ENCODE measurements at regions not wholly inside any gene's neighbourhood (a gene's known extent, or its start where the extent isn't known, plus 50 kb on each side); places are given as distances from the start of the nearest gene placed in this dataset.
"Not testable (repeated sequence)": the region's sequence is repeated elsewhere in the genome, so short reads cannot be mapped to it uniquely, and the experiment has no call there.

GRCh38 chr2:40043641-40044040, 264.6 kb upstream of the THUMPD2 start:
- no peak for DNase-seq

- DNase-seq, result peak; percentile 79
Observed at GRCh38 chr2:40043191-40043590, 264.1 kb upstream of the THUMPD2 start.

DNA sequence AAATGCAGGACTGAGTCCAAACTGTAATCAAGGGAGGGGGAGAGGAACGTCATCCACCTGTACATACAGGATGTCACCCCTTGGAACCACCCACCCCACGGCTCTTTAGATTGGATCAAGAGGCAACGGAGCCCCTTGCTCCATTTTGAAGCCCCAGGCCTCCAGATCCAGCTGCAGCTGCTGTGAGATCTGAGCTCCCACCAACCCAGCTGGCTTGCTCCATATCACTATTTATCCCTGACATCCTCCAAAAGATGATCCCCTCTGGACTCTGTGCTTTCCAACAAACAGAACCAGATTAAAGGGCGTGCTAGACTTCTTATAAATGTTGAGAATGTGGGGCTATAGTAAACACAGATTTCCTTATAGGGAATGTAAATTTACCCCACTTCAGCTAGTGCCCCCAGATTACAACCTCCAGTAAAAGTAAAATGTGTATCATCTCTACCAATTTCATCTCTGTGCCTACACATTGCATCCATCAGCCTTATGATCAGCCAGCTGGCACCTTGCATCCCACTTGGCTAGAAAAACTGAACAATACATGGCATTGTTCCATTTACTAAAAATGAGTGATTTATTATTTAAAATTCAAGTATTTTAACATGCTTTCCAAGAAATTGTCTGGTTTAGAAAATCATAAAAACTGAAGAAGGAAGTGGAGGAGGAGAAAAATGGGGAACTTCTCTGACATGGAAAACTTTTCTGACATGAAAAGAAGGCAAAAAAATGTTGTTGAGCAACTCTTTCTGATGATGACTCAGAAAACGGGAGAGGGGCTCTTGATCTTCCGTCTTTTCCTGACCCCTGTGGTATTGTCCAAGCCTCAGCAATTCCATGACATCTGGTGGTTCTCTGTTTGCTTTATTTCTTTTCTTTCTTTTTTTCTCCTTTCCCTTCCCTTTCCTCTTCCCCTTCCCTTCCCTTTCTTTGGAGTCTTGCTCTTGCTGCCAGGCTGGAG, 262.6 kb upstream of the THUMPD2 start:
- DNase-seq, result peak; percentile 81

DNA sequence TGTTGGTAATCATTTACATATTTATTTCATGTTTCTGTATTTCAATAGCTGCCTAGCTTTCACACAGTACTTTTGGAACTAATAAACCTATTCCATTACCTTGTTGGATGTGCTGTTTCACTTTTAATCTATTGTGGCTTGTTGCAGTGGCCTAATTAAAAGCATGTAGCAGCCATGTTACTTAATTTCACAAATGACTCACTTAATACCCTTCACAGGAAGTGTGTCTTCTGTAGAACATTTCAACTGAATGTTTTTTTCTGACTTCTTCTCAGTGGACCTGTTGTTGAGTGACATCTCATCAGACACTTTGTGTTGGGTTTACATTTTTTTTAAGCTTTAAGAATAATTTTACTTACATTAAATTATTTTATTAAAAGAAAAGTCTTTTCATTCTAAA, 260.5 kb upstream of the THUMPD2 start:
- DNase-seq, result peak; percentile 59

DNA sequence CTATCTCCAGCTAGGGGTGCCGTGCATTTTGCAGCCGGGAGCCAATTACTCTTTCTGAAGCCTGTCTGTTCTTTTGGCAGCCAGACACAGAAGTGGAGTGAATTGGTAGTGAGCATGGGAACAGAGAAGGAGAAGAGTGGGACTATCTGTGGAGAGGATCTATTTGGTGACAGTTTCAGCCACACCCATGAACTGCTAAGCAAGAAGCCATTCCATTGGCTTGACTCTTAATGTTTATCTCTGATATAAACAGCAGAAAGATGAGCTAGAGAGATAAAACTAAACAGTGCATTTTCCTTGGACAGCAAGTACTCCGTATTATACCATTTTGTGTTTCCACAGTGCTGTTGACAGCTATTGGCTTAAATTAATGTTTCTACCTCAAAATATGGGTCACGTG, 259.6 kb upstream of the THUMPD2 start:
- no peak for DNase-seq

DNA sequence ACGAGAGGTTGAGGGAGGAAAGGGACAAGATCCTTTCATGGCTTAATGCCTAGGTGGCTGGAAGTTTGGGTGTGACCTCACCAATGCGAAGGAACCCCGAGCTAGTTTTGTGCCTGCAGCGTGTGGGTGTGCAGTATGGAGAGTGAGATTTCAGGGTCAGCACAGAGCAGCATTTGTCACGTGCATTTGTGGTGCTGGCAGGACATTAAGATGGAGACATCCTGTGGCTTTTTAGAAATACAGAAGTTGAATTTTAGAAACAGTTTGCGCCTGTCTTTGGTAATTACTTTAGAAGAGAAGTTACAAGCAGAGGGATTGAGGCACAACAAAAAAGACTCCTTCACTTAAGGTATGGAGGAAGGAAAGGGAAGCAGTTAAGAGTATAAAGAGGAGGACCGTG, 258.2 kb upstream of the THUMPD2 start:
- no peak for DNase-seq

GRCh38 chr2:40036241-40036640, 257.2 kb upstream of the THUMPD2 start:
- DNase-seq, result no peak

GRCh38 chr2:40034801-40035200, 255.7 kb upstream of the THUMPD2 start:
- no peak for DNase-seq

GRCh38 chr2:40034198-40034597, 255.1 kb upstream of the THUMPD2 start:
- peak; percentile 83 for DNase-seq

GRCh38 chr2:40033781-40034180, 254.7 kb upstream of the THUMPD2 start:
- DNase-seq, result no peak

DNA sequence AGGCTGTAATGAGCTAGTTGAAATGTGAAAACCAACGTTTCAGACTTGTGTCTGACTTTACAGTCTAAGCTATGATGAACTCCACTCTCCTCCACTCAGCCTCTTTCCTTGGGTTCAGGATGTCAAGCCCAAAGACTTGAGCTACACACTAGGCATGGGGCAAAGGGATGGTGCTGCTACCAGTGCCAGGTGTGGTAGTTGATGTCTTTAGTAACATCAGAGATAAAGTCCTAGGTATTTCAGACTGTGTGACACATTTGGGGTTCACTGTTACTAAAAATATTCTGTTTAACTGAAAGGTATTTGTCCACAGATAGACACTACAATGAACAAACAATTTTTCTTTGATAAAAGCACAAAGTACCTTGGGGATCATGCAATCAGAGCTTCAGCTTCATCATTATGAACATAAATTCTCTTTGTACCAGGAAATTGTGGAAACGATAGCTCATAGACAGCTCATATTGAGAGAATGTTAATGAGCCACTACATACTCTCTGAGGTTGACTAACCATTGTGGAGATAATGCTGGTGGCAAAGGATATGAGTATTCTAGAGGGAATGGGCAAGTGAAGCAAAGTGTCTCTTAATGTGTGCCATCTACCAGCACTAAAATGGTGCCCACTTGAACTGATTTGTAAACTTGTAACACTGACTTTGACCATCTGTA, 253.7 kb upstream of the THUMPD2 start:
- DNase-seq, result peak; percentile 96

DNA sequence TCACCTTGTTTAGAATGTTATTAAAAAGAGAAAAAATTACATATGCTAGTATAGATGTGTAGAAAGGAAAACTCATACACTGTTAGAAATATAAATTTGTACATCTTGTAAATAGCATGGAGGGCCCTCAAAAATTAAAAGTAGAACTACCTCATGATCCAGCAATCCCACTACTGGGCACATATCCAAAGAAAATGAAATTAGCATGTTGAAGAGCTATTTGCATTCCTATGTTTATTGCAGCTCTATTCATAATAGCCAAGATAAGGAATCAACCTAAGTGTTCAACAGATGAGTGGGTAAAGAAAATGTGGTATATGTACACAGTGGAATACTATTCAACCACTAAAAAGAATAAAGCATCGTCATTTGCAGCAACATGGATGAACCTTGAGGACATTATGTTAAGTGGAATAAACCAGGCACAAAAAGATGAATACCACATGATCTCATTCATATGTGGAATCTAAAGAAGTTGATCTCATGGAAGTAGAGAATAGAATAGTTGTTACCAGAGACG, 251.5 kb upstream of the THUMPD2 start:
- DNase-seq, result peak; percentile 71

GRCh38 chr2:40028792-40029488, 249.9 kb upstream of the THUMPD2 start:
- DNase-seq, result no peak

GRCh38 chr2:40027968-40028367, 248.9 kb upstream of the THUMPD2 start:
- peak; percentile 81 for DNase-seq

- DNase-seq, result not testable (repeated sequence)
Observed at GRCh38 chr2:40025276-40025675, 246.2 kb upstream of the THUMPD2 start.

GRCh38 chr2:40020997-40021396, 241.9 kb upstream of the THUMPD2 start:
- no peak for DNase-seq

DNA sequence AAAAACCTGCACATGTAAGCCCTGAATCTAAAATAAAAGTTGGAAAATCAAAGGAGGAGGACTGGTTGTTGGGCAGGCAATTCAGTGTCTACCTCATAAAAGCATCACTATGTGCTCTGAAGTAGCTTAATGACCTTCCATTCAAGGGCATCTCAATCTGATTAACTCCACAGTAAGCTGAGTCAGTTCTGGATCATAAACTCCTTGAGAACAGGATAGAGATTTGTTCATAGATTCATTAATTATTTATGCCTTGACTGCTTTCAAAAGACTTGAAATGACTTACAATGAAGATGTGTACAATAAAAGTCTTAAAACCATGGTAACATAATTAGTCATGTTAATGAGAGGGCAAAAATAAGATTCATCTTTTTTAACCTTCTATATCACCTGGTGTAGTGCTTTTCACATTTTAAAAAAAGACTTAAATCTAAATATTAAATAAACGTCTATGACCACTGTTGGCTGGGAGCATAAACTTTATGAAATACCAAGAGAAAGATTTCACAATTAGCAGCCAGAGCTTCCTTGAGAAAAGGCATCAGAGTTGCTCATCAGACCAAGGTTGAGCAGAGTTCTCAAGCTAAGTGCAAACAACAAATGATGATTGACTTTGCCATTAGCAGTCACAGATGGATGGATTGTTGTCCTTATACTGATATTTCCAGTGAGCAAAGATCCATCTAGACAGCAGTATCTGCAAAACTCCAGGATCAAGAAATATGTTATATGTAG, 237.3 kb upstream of the THUMPD2 start:
- no peak for DNase-seq

- not testable (repeated sequence) for DNase-seq
Observed at GRCh38 chr2:40013962-40014361, 234.9 kb upstream of the THUMPD2 start.

DNA sequence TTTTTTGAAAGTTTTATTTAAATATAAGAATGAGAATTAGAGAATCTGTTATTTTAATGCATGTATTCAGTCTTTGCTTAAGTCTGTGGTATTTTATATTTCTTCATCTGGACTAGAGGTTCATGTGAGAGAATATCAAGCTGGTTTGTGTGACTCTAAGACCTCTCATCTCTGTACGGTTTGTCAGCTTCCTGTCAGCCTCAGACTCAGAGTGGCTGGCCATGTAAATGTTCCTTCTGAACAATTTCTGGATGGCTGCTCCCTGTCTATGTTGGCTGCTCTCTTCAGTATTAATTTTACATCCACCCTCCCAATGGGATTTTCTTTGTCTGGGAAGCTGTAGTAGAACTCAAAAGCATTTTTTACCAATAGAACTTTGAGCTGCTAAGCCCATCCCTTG, 225.3 kb upstream of the THUMPD2 start:
- DNase-seq, result peak; percentile 55

DNA sequence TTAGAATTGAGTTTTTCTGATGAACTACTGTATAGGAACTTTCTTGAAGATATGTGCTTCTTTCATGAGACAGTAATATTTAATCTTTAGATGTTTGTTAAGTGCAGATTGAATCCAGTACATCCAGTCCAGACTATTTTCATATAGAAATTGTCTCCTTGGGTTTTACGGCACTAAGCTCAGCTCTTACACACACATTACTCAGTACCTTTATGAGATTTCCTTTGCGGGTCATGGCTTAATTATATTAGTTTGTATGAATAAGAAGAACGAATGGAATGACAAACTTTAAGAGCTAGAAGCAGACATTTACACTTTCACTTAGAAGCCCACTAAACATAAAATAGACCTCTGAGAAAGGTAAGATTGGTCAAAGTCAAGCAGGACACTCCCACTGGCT, 223.3 kb upstream of the THUMPD2 start:
- DNase-seq, result no peak

- DNase-seq, result no peak
Observed at GRCh38 chr2:39999864-40000263, 220.8 kb upstream of the THUMPD2 start.

DNA sequence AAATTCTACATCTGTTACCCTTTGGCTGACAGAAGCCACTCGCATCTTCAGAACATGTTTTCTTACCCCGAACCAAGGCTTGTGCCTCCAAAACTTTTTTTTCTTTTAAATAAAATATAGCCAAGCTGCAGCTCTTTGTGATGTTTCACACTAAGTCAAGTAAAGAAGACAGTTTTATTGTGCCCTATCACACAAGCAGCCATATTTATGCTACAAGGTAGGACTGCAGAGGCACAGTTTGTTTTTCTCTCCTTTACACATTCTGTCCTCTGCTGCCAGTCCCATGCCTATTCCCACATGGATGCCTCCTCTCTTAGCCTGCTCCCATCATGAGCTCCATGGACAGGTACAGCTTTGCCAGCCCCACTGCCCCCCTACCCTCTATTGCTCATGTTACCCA, 219.6 kb upstream of the THUMPD2 start:
- no peak for DNase-seq

GRCh38 chr2:39996653-39997080, 217.6 kb upstream of the THUMPD2 start:
- peak; percentile 90 for DNase-seq

Data from fibroblast of skin of right biceps (primary cell).